T-helper 17 cell (primary cell): ENCODE measurements at regions not wholly inside any gene's neighbourhood (a gene's known extent, or its start where the extent isn't known, plus 50 kb on each side); places are given as distances from the start of the nearest gene placed in this dataset.

Experiments used
- ATAC-seq: fragments of 150-1000 bp; cut with Tn5 transposase; 2 replicates; pipeline ENCODE4 v1.10.0; 2021; ENCODE audit warnings: mild to moderate bottlenecking, moderate library complexity
- DNase-seq, 3 donors: peaks; one replicate each; pipeline versions ENCODE4 v3.0.0 to v3.0.0-alpha.2; 2020 to 2021
- H3K9me3 ChIP-seq: one replicate; pipeline ENCODE4 v1.7.0; 2013; ENCODE audit warnings: low read length, mild to moderate bottlenecking; ENCODE audit not compliant: control insufficient read depth, poor library complexity, severe bottlenecking
- H3K27ac Mint-ChIP-seq: one replicate; pipeline ENCODE4 v1.8.0; 2022; ENCODE audit warnings: mild to moderate bottlenecking, moderate library complexity, mixed read lengths
- H3K27me3 Mint-ChIP-seq: one replicate; pipeline ENCODE4 v1.8.0; 2022; ENCODE audit warnings: mixed read lengths
- H3K36me3 Mint-ChIP-seq: one replicate; pipeline ENCODE4 v1.8.0; 2022; ENCODE audit warnings: low read depth, mixed read lengths
- H3K4me1 Mint-ChIP-seq: one replicate; pipeline ENCODE4 v1.8.0; 2022; ENCODE audit warnings: mild to moderate bottlenecking, mixed read lengths
- H3K4me3 Mint-ChIP-seq: one replicate; pipeline ENCODE4 v1.8.0; 2022; ENCODE audit warnings: mild to moderate bottlenecking, moderate library complexity, mixed read lengths

GRCh38 chr2:11997142-11997541 is 250.7 kb downstream of the LPIN1 start:
- ATAC-seq (peak; percentile 43), DNase-seq (no peak)
- Mint-ChIP-seq H3K4me1 (peaks cover 17% of the 10 kb centered on the region), H3K4me3 (no peak overlapping the region), H3K36me3 (peaks cover 9% of the 10 kb centered on the region), H3K27me3 (no peaks in the 10 kb centered on the region), H3K27ac (no peak overlapping the region)
- no peaks in the 10 kb centered on the region for H3K9me3 ChIP-seq

DNA sequence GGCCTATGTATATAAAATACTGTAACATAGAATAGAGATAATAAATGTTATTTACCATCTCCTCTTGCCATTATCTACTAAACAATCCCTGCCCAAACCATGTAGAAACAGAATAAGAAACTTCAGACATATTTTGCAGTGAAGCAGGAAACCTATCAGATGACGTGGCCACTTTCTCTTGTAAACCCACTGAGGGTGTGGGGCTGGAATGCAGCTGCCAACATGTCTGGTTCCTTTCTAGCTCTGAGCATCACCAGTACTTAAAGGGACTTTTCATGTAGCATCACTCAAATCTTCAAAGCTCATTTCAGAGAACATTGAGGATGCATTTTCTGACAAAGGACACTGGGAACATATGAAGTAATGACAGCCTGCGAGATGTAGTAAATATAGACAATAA is 251.8 kb downstream of the LPIN1 start:
- Mint-ChIP-seq H3K4me1 (peaks cover 17% of the 10 kb centered on the region), H3K36me3 (peaks cover 8% of the 10 kb centered on the region), H3K27ac (peak overlapping the region; percentile 3), H3K4me3 (no peak overlapping the region), H3K27me3 (peaks cover 3% of the 10 kb centered on the region)
- DNase-seq: no peak
- ATAC-seq: peak; percentile 85
- H3K9me3 ChIP-seq: no peaks in the 10 kb centered on the region

DNA sequence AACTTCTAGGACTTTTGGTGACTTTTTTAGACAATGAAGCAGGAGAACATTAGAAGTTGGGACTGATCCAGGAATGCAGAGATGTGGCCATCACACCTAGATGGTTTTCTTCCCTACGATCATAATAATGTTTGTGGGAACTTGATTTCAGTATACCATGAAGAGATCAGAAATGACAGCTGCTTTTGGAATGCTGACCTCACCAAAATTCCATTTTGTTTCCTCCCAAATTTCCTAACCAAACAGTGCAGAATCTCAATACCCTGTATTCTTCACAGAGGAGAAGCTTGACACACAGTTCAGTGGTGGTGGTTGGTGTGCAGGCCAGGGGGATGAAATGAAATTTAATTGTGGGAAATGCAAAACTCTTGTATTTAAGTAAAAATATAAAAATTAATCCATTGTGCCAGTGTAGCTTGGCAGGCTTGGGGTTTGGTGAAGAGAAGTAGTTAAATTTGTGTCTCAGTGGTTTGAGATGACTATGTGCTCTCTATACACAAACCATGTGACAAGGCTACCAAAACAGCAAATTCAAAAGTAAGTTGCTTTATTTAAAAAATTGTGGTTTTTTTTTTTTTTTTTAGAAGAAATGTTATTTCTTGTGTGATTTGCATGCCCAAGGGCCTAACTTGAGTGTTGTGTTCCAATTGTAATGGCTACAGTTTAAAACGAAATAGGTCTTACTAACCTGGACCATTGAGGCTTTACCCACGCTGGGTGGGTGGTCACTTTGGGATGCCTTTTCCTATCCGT is 252.4 kb downstream of the LPIN1 start:
- H3K36me3 Mint-ChIP-seq: peaks cover 2% of the 10 kb centered on the region
- H3K9me3 ChIP-seq: no peaks in the 10 kb centered on the region
- ATAC-seq (no peak), DNase-seq (no peak)
- H3K4me3 Mint-ChIP-seq: no peak overlapping the region
- H3K27me3 Mint-ChIP-seq: peaks cover 9% of the 10 kb centered on the region
- peak overlapping the region; percentile 3 for H3K27ac Mint-ChIP-seq
- H3K4me1 Mint-ChIP-seq: peaks cover 16% of the 10 kb centered on the region

- no peak overlapping the region for H3K27ac Mint-ChIP-seq
- no peak for ATAC-seq
- peaks cover 2% of the 10 kb centered on the region for H3K36me3 Mint-ChIP-seq
- H3K9me3 ChIP-seq: no peaks in the 10 kb centered on the region
- peaks cover 11% of the 10 kb centered on the region for H3K27me3 Mint-ChIP-seq
- no peak overlapping the region for H3K4me3 Mint-ChIP-seq
- peaks cover 22% of the 10 kb centered on the region for H3K4me1 Mint-ChIP-seq
- no peak for DNase-seq
Measured at GRCh38 chr2:12001621-12002020, 255.2 kb downstream of the LPIN1 start.

DNA sequence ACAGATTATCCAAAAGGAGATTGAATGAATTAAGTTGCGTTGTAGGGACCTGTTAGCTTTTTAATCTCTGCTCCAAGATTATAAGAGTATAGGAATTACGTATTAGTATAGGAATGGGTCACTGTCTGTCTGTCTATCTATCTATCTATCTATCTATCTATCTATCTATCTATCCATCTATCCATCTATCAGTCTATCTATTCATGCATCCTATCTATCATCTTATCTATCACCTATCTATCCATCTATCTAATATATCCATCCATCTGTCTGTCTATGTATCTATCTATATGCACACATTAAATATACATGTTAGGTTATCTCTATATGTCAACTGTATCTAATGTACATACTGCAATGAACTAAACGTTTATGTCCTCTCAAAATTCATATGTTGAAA is 255.8 kb downstream of the LPIN1 start:
- peaks cover 2% of the 10 kb centered on the region for H3K36me3 Mint-ChIP-seq
- DNase-seq (no peak), ATAC-seq (no peak)
- H3K27ac Mint-ChIP-seq: no peak overlapping the region
- H3K9me3 ChIP-seq: no peaks in the 10 kb centered on the region
- peaks cover 11% of the 10 kb centered on the region for H3K27me3 Mint-ChIP-seq
- H3K4me1 Mint-ChIP-seq: peaks cover 22% of the 10 kb centered on the region
- H3K4me3 Mint-ChIP-seq: no peak overlapping the region

GRCh38 chr2:12004713-12005112 is 258.3 kb downstream of the LPIN1 start:
- H3K4me3 Mint-ChIP-seq: no peak overlapping the region

GRCh38 chr2:12005886-12006681 is 259.7 kb downstream of the LPIN1 start:
- Mint-ChIP-seq H3K27me3 (peaks cover 18% of the 10 kb centered on the region), H3K27ac (no peak overlapping the region), H3K36me3 (no peaks in the 10 kb centered on the region), H3K4me3 (no peak overlapping the region), H3K4me1 (peaks cover 18% of the 10 kb centered on the region)
- DNase-seq (peak in 2 of 3 donors; percentile 26 to 48), ATAC-seq (peak; percentile 99)
- no peaks in the 10 kb centered on the region for H3K9me3 ChIP-seq

More at GRCh38 chr2:12004713-12005112, 258.3 kb downstream of the LPIN1 start:
- DNase-seq (no peak), ATAC-seq (no peak)
- H3K9me3 ChIP-seq: no peaks in the 10 kb centered on the region
- no peak overlapping the region for H3K27ac Mint-ChIP-seq
- H3K36me3 Mint-ChIP-seq: peaks cover 2% of the 10 kb centered on the region
- peaks cover 18% of the 10 kb centered on the region for H3K4me1 Mint-ChIP-seq
- H3K27me3 Mint-ChIP-seq: peaks cover 13% of the 10 kb centered on the region

DNA sequence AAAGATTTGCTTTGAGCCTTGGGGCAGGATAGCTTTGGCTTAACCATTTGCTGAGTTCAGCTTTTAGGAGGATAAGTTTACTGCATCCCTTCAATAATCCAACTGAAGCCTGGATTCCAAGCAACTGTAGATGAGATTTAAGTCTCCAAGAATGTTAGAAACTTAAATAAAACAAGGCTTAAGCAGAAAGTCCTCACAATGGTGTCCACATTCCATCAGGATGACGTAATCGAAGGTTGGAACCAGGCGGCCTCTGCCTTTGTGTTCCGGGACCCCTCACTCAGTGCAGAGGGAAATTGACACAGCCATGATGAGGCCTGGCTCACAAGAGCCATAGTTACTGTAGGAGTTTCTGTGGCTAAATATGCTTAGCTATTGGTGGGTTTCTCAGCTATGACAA is 260.4 kb downstream of the LPIN1 start:
- peaks cover 18% of the 10 kb centered on the region for H3K4me1 Mint-ChIP-seq
- no peaks in the 10 kb centered on the region for H3K36me3 Mint-ChIP-seq
- ATAC-seq (no peak), DNase-seq (no peak)
- H3K27ac Mint-ChIP-seq: no peak overlapping the region
- no peaks in the 10 kb centered on the region for H3K9me3 ChIP-seq
- H3K4me3 Mint-ChIP-seq: no peak overlapping the region
- H3K27me3 Mint-ChIP-seq: peaks cover 18% of the 10 kb centered on the region

GRCh38 chr2:12007282-12007681 is 260.9 kb downstream of the LPIN1 start:
- ATAC-seq (no peak), DNase-seq (no peak)
- no peak overlapping the region for H3K4me3 Mint-ChIP-seq
- H3K4me1 Mint-ChIP-seq: peaks cover 16% of the 10 kb centered on the region
- no peak overlapping the region for H3K27ac Mint-ChIP-seq
- H3K36me3 Mint-ChIP-seq: no peaks in the 10 kb centered on the region
- H3K9me3 ChIP-seq: no peaks in the 10 kb centered on the region
- H3K27me3 Mint-ChIP-seq: peaks cover 18% of the 10 kb centered on the region

GRCh38 chr2:12008425-12009061 is 262.1 kb downstream of the LPIN1 start:
- DNase-seq (no peak), ATAC-seq (no peak)
- peaks cover 14% of the 10 kb centered on the region for H3K4me1 Mint-ChIP-seq
- H3K27ac Mint-ChIP-seq: no peak overlapping the region
- H3K36me3 Mint-ChIP-seq: no peaks in the 10 kb centered on the region
- H3K4me3 Mint-ChIP-seq: no peak overlapping the region
- H3K27me3 Mint-ChIP-seq: peaks cover 12% of the 10 kb centered on the region
- H3K9me3 ChIP-seq: no peaks in the 10 kb centered on the region

- no peaks in the 10 kb centered on the region for H3K9me3 ChIP-seq
- H3K4me3 Mint-ChIP-seq: no peak overlapping the region
- H3K27ac Mint-ChIP-seq: no peak overlapping the region
- H3K36me3 Mint-ChIP-seq: no peaks in the 10 kb centered on the region
- DNase-seq: no peak
- peaks cover 8% of the 10 kb centered on the region for H3K27me3 Mint-ChIP-seq
- H3K4me1 Mint-ChIP-seq: peaks cover 14% of the 10 kb centered on the region
- no peak for ATAC-seq
Measured at GRCh38 chr2:12009323-12009905, 263.0 kb downstream of the LPIN1 start.

DNA sequence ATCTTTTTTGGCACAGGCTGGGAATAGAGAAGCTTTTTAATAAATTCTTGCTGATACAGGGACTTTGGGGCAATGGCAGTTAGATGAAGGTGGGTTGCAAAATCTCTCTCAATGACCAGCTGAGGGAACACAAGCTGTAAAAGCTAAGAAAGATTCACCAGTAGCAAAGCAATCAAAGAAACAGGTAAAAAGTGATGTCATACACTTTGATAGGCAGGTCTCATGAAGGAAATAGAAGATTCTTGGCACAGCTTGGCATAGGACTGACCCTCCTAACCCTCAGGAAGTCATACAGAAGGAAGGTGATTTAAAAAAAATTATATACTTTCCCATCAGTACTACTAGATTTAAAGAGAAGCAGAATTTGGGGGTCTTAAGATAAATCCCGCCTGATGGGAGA is 263.6 kb downstream of the LPIN1 start:
- Mint-ChIP-seq H3K36me3 (no peaks in the 10 kb centered on the region), H3K4me3 (no peak overlapping the region)

GRCh38 chr2:12010779-12011178 is 264.3 kb downstream of the LPIN1 start:
- Mint-ChIP-seq H3K36me3 (no peaks in the 10 kb centered on the region), H3K4me1 (peaks cover 8% of the 10 kb centered on the region), H3K27me3 (peaks cover 8% of the 10 kb centered on the region), H3K4me3 (no peak overlapping the region), H3K27ac (no peak overlapping the region)
- DNase-seq: no peak
- no peaks in the 10 kb centered on the region for H3K9me3 ChIP-seq
- no peak for ATAC-seq

More for the DNA sequence above, 263.6 kb downstream of the LPIN1 start:
- Mint-ChIP-seq H3K27me3 (peaks cover 8% of the 10 kb centered on the region), H3K4me1 (peaks cover 8% of the 10 kb centered on the region), H3K27ac (no peak overlapping the region)
- no peak for ATAC-seq
- no peak for DNase-seq
- H3K9me3 ChIP-seq: no peaks in the 10 kb centered on the region
